Uterus (tissue), 2 donors: ENCODE measurements at regions not wholly inside any gene's neighbourhood (a gene's known extent, or its start where the extent isn't known, plus 50 kb on each side); places are given as distances from the start of the nearest gene placed in this dataset.

ENCODE experiments used
- CTCF ChIP-seq, 4 experiments: fragments of 200-600 bp in 2 of 4; fragments of 450-650 bp in 2 of 4; sonication (generic) in 2 of 4; IDR thresholded peaks; one replicate each; pipeline ENCODE4 v1.5.1; 2016 to 2019; ENCODE audit warnings: antibody characterized with exemption in 4 of 4, mild to moderate bottlenecking in 2 of 4, moderate library complexity in 1 of 4
- POLR2A ChIP-seq, 2 donors: fragments of 450-650 bp; IDR thresholded peaks; one replicate each; pipeline ENCODE4 v1.6.1; 2016; ENCODE audit warnings: antibody characterized with exemption in 2 of 2, mild to moderate bottlenecking in 1 of 2, moderate library complexity in 1 of 2

GRCh38 chr13:90763476-90764150 lies 583.9 kb upstream of the MIR17HG start:
- TF ChIP-seq CTCF (IDR thresholded peaks at IDR 0.05) (no peak), POLR2A (IDR thresholded peaks at IDR 0.05) (no peak)
